GM19372 (cell line): ENCODE measurements at regions not wholly inside any gene's neighbourhood (a gene's known extent, or its start where the extent isn't known, plus 50 kb on each side); places are given as distances from the start of the nearest gene placed in this dataset.

Source experiments
- ATAC-seq: cut with Tn5 transposase; IDR thresholded peaks from one replicate; pipeline ENCODE4 v1.9.1; 2021; ENCODE audit warnings: mild to moderate bottlenecking, low read depth, moderate library complexity; ENCODE audit not compliant: unreplicated experiment

- ATAC-seq = no peak
Observed at GRCh38 chr11:134464196-134464595, 52.2 kb upstream of the B3GAT1 start.

GRCh38 chr11:134463716-134464115, 51.7 kb upstream of the B3GAT1 start:
- ATAC-seq = no peak
